GM13977 (cell line): ENCODE measurements at regions not wholly inside any gene's neighbourhood (a gene's known extent, or its start where the extent isn't known, plus 50 kb on each side); places are given as distances from the start of the nearest gene placed in this dataset.

Source experiments
- DNase-seq: peaks from one replicate; pipeline ENCODE4 v3.0.0; 2012; ENCODE audit warnings: low spot score
- CTCF ChIP-seq: IDR thresholded peaks from 2 replicates; pipeline ENCODE4 v1.5.1; 2012; ENCODE audit warnings: mild to moderate bottlenecking, control low read depth; ENCODE audit not compliant: insufficient read depth; ENCODE audit errors: extremely low read depth, missing control alignments
- in situ Hi-C: fragments of 300-500 bp; cut with MboI; formaldehyde crosslinking; loops from one replicate; pipeline ENCODE4 v1.12.0; 2022; ENCODE audit warnings: low sequenced_read_pairs, low pct_unique_long_range_greater_than_20kb, mixed read lengths, inconsistent platforms; ENCODE audit not compliant: unreplicated experiment

- DNase-seq = no peak
- in situ Hi-C loops = no loop called here
- no peak for TF ChIP-seq CTCF
Observed at GRCh38 chr2:57448816-57449215, 597.8 kb upstream of the VRK2 start.

- in situ Hi-C loops = no loop called here
- TF ChIP-seq CTCF = no peak
- DNase-seq = peak; percentile 63
Observed at GRCh38 chr2:57450170-57450569, 596.4 kb upstream of the VRK2 start.

GRCh38 chr2:57452634-57453033 is 594.0 kb upstream of the VRK2 start:
- TF ChIP-seq CTCF = no peak
- in situ Hi-C loops = no loop called here
- no peak for DNase-seq

- in situ Hi-C loops = no loop called here
- TF ChIP-seq CTCF = peak; percentile 21
- DNase-seq = no peak
Observed at GRCh38 chr2:57453945-57454344, 592.7 kb upstream of the VRK2 start.

GRCh38 chr2:57460396-57461276 is 586.0 kb upstream of the VRK2 start:
- in situ Hi-C loops = no loop called here
- no peak for TF ChIP-seq CTCF

GRCh38 chr2:57461624-57462023 is 585.0 kb upstream of the VRK2 start:
- TF ChIP-seq CTCF = no peak
- in situ Hi-C loops = no loop called here
- DNase-seq = no peak

More at GRCh38 chr2:57460396-57461276, 586.0 kb upstream of the VRK2 start:
- no peak for DNase-seq
